ENCODE measurements at regions not wholly inside any gene's neighbourhood (a gene's known extent, or its start where the extent isn't known, plus 50 kb on each side); places are given as distances from the start of the nearest gene placed in this dataset.

DNA sequence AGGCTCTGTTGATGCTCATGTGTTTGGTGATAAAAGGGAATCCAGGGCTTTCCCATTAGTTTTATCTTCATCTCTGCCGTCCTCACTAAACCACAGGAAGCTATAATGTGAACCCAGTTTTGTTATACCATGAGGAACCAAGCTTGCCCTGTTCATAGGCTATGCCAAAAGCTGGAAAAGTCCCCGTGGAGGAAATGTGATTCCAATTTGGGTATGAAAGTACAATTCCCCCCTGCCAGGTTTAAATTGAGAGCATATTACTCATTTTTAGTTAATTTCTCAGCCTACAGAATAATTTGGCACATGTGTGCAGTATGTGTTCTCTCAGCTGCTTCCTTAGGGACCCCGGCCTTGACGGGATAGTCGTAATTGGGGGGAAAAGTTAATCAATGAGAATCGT, 327.4 kb downstream of the RND3 start:
- dilution Hi-C loops (cut with MboI; ENCODE audit: extremely low pct_ligation_motif_present, low sequenced_read_pairs): no loop called here

DNA sequence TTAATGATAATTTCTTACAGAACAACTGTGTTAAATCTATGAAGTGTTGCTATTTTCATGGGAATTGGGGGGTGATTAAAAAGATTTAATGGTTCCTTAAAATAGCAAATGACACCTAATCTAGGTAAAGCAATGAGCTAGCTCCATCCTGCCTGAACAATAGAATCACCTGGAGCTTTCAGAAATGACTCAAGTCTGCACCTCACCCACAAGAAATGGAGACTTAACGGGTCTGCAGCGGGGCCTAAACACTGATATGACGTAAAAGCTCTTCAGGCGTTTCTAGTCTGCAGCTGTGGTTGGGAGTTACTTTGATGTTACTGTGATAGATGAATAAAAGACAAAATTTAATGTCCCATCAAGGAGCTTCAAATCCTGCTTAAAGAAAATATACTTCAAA, 328.2 kb downstream of the RND3 start:
- DNase-seq (ENCODE audit: low read depth, low spot score): no peak
- Histone ChIP-seq H3K9ac (ENCODE audit: control insufficient read depth, extremely low read depth, insufficient read depth, low read length) (no peak overlapping the region), H3K4me3 (ENCODE audit: control insufficient read depth in 2 of 3, extremely low read depth in 1 of 3, insufficient read depth in 2 of 3, low read depth in 1 of 3, low read length in 3 of 3) (no peak overlapping the region), H3K4me2 (ENCODE audit: control insufficient read depth, extremely low read depth, insufficient read depth, low read depth, low read length) (no peak overlapping the region), H3K9me3 (ENCODE audit: control insufficient read depth, low read depth, low read length) (no peaks in the 10 kb centered on the region), H2AFZ (ENCODE audit: control insufficient read depth, low read length) (no peak overlapping the region), H4K20me1 (ENCODE audit: control insufficient read depth, extremely low read depth, insufficient read depth, low read length) (no peaks in the 10 kb centered on the region), H3K27me3 (ENCODE audit: control insufficient read depth, extremely low read depth, insufficient read depth, low read length) (no peaks in the 10 kb centered on the region), H3K79me2 (ENCODE audit: control insufficient read depth, insufficient read depth, low read length) (no peaks in the 10 kb centered on the region), H3K9me1 (ENCODE audit: control insufficient read depth, extremely low read depth, insufficient read depth, low read length) (no peaks in the 10 kb centered on the region), H3K27ac (ENCODE audit: control insufficient read depth, insufficient read depth, low read length) (no peak overlapping the region), H3K36me3 (ENCODE audit: control insufficient read depth in 2 of 2, extremely low read depth in 1 of 2, insufficient read depth in 2 of 2, low read length in 2 of 2) (no peaks in the 10 kb centered on the region), H3K4me1 (ENCODE audit: control insufficient read depth, extremely low read depth, insufficient read depth, low read length) (no peaks in the 10 kb centered on the region)
- no peak for TF ChIP-seq EZH2 (IDR thresholded peaks at IDR 0.05; ENCODE audit: low read length)
- TF ChIP-seq, protein P1, sequence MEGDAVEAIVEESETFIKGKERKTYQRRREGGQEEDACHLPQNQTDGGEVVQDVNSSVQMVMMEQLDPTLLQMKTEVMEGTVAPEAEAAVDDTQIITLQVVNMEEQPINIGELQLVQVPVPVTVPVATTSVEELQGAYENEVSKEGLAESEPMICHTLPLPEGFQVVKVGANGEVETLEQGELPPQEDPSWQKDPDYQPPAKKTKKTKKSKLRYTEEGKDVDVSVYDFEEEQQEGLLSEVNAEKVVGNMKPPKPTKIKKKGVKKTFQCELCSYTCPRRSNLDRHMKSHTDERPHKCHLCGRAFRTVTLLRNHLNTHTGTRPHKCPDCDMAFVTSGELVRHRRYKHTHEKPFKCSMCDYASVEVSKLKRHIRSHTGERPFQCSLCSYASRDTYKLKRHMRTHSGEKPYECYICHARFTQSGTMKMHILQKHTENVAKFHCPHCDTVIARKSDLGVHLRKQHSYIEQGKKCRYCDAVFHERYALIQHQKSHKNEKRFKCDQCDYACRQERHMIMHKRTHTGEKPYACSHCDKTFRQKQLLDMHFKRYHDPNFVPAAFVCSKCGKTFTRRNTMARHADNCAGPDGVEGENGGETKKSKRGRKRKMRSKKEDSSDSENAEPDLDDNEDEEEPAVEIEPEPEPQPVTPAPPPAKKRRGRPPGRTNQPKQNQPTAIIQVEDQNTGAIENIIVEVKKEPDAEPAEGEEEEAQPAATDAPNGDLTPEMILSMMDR (optimal IDR thresholded peaks at IDR 0.05 in 1 of 3, IDR thresholded peaks at IDR 0.05 in 1 of 3, conservative IDR thresholded peaks at IDR 0.05 in 1 of 3; ENCODE audit: extremely low read depth in 1 of 3, insufficient read depth in 2 of 3, low read length in 3 of 3): no peak
- dilution Hi-C loops (cut with MboI; ENCODE audit: extremely low pct_ligation_motif_present, low sequenced_read_pairs): no loop called here
- no peak for FAIRE-seq

More for the DNA sequence above, 327.4 kb downstream of the RND3 start:
- H3K4me2 ChIP-seq (ENCODE audit: control insufficient read depth, extremely low read depth, insufficient read depth, low read depth, low read length): no peak overlapping the region
- H2AFZ ChIP-seq (ENCODE audit: control insufficient read depth, low read length): no peak overlapping the region
- no peak for TF ChIP-seq EZH2 (IDR thresholded peaks at IDR 0.05; ENCODE audit: low read length)
- TF ChIP-seq, protein P1 (optimal IDR thresholded peaks at IDR 0.05 in 1 of 3, IDR thresholded peaks at IDR 0.05 in 1 of 3, conservative IDR thresholded peaks at IDR 0.05 in 1 of 3; ENCODE audit: extremely low read depth in 1 of 3, insufficient read depth in 2 of 3, low read length in 3 of 3): no peak
- no peaks in the 10 kb centered on the region for H4K20me1 ChIP-seq (ENCODE audit: control insufficient read depth, extremely low read depth, insufficient read depth, low read length)
- no peak for FAIRE-seq
- no peaks in the 10 kb centered on the region for H3K4me1 ChIP-seq (ENCODE audit: control insufficient read depth, extremely low read depth, insufficient read depth, low read length)
- H3K27me3 ChIP-seq (ENCODE audit: control insufficient read depth, extremely low read depth, insufficient read depth, low read length): no peaks in the 10 kb centered on the region
- H3K9ac ChIP-seq (ENCODE audit: control insufficient read depth, extremely low read depth, insufficient read depth, low read length): no peak overlapping the region
- DNase-seq (ENCODE audit: low read depth, low spot score): no peak
- no peaks in the 10 kb centered on the region for H3K79me2 ChIP-seq (ENCODE audit: control insufficient read depth, insufficient read depth, low read length)
- H3K27ac ChIP-seq (ENCODE audit: control insufficient read depth, insufficient read depth, low read length): no peak overlapping the region
- no peaks in the 10 kb centered on the region for H3K9me3 ChIP-seq (ENCODE audit: control insufficient read depth, low read depth, low read length)
- H3K4me3 ChIP-seq (ENCODE audit: control insufficient read depth in 2 of 3, extremely low read depth in 1 of 3, insufficient read depth in 2 of 3, low read depth in 1 of 3, low read length in 3 of 3): no peak overlapping the region
- no peaks in the 10 kb centered on the region for H3K36me3 ChIP-seq (ENCODE audit: control insufficient read depth in 2 of 2, extremely low read depth in 1 of 2, insufficient read depth in 2 of 2, low read length in 2 of 2)
- no peaks in the 10 kb centered on the region for H3K9me1 ChIP-seq (ENCODE audit: control insufficient read depth, extremely low read depth, insufficient read depth, low read length)

All from keratinocyte (primary cell).